Keratinocyte (primary cell): ENCODE measurements at regions not wholly inside any gene's neighbourhood (a gene's known extent, or its start where the extent isn't known, plus 50 kb on each side); places are given as distances from the start of the nearest gene placed in this dataset.

ENCODE experiments used
- DNase-seq: peaks from one replicate; pipeline ENCODE4 v3.0.0-alpha.2; 2011; ENCODE audit warnings: low read depth, missing footprints, low spot score
- FAIRE-seq: peaks from 2 replicates; lab custom pipeline; 2011; peaks lifted over from hg19 to GRCh38; lab: Jason Lieb, UNC
- H2AFZ ChIP-seq: 2 replicates; pipeline ENCODE4 v1.6.0; 2012; ENCODE audit warnings: low read length, control low read depth, inconsistent platforms; ENCODE audit not compliant: control insufficient read depth
- H3K27ac ChIP-seq: 2 replicates; pipeline ENCODE4 v1.5.1; 2011; ENCODE audit warnings: low read length; ENCODE audit not compliant: control insufficient read depth, insufficient read depth
- H3K27me3 ChIP-seq: 3 replicates; pipeline ENCODE4 v1.6.0; 2011; ENCODE audit warnings: low read length; ENCODE audit not compliant: control insufficient read depth, insufficient read depth; ENCODE audit errors: extremely low read depth
- H3K36me3 ChIP-seq, 2 experiments: 2 replicates in 1 of 2; 3 replicates in 1 of 2; pipeline ENCODE4 v1.5.1; 2011; ENCODE audit warnings: low read length in 2 of 2, mild to moderate bottlenecking in 1 of 2; ENCODE audit not compliant: control insufficient read depth in 2 of 2, insufficient read depth in 2 of 2; ENCODE audit errors: extremely low read depth in 1 of 2
- H3K4me1 ChIP-seq: 3 replicates; pipeline ENCODE4 v1.5.1; 2011; ENCODE audit warnings: low read length; ENCODE audit not compliant: control insufficient read depth, insufficient read depth; ENCODE audit errors: extremely low read depth
- H3K4me2 ChIP-seq: 3 replicates; pipeline ENCODE4 v1.6.0; 2011; ENCODE audit warnings: low read depth, low read length; ENCODE audit not compliant: control insufficient read depth, insufficient read depth; ENCODE audit errors: extremely low read depth
- H3K4me3 ChIP-seq, 3 experiments: fragments of 200-600 bp in 1 of 3; sonication (generic) in 1 of 3; 2 replicates in 2 of 3; 3 replicates in 1 of 3; pipeline ENCODE4 v1.5.1; 2011 to 2016; ENCODE audit warnings: low read length in 3 of 3, mild to moderate bottlenecking in 3 of 3, control low read depth in 2 of 3, inconsistent platforms in 1 of 3, low read depth in 1 of 3, mixed read lengths in 1 of 3, mixed run types in 1 of 3, moderate library complexity in 1 of 3; ENCODE audit not compliant: control insufficient read depth in 2 of 3, insufficient read depth in 2 of 3; ENCODE audit errors: extremely low read depth in 1 of 3
- H3K79me2 ChIP-seq: 2 replicates; pipeline ENCODE4 v1.6.0; 2012; ENCODE audit warnings: low read length; ENCODE audit not compliant: control insufficient read depth, insufficient read depth
- H3K9ac ChIP-seq: 3 replicates; pipeline ENCODE4 v1.6.0; 2011; ENCODE audit warnings: low read length; ENCODE audit not compliant: control insufficient read depth, insufficient read depth; ENCODE audit errors: extremely low read depth
- H3K9me1 ChIP-seq: 3 replicates; pipeline ENCODE4 v1.6.0; 2011; ENCODE audit warnings: low read length; ENCODE audit not compliant: control insufficient read depth, insufficient read depth; ENCODE audit errors: extremely low read depth
- H3K9me3 ChIP-seq: 2 replicates; pipeline ENCODE4 v1.5.1; 2012; ENCODE audit warnings: low read depth, low read length; ENCODE audit not compliant: control insufficient read depth
- H4K20me1 ChIP-seq: 3 replicates; pipeline ENCODE4 v1.6.0; 2011; ENCODE audit warnings: low read length; ENCODE audit not compliant: control insufficient read depth, insufficient read depth; ENCODE audit errors: extremely low read depth
- CTCF ChIP-seq, 3 experiments: IDR thresholded peaks in 1 of 3; conservative IDR thresholded peaks in 1 of 3; optimal IDR thresholded peaks in 1 of 3; 2 replicates in 2 of 3; 3 replicates in 1 of 3; pipeline versions ENCODE3 to v1.5.1; 2011; ENCODE audit warnings: low read length in 3 of 3, mild to moderate bottlenecking in 3 of 3, moderate library complexity in 2 of 3, control low read depth in 1 of 3, inconsistent platforms in 1 of 3; ENCODE audit not compliant: insufficient read depth in 2 of 3; ENCODE audit errors: extremely low read depth in 1 of 3
- EZH2 ChIP-seq: IDR thresholded peaks from one replicate; pipeline ENCODE4 v1.6.1; 2012; ENCODE audit warnings: inconsistent platforms, mild to moderate bottlenecking, low read length, moderate library complexity
- dilution Hi-C: fragments of 300-500 bp; cut with MboI; formaldehyde crosslinking; loops from one replicate; pipeline ENCODE4 v1.7.0; 2020; ENCODE audit warnings: low sequenced_read_pairs; ENCODE audit not compliant: extremely low pct_ligation_motif_present

- Histone ChIP-seq H3K27ac (no peak overlapping the region), H3K9ac (no peak overlapping the region), H3K79me2 (no peaks in the 10 kb centered on the region), H3K36me3 (no peaks in the 10 kb centered on the region), H3K9me3 (no peaks in the 10 kb centered on the region), H3K4me2 (no peak overlapping the region), H3K4me3 (no peak overlapping the region), H3K4me1 (no peaks in the 10 kb centered on the region), H3K27me3 (no peaks in the 10 kb centered on the region), H4K20me1 (no peaks in the 10 kb centered on the region), H3K9me1 (no peaks in the 10 kb centered on the region), H2AFZ (no peak overlapping the region)
- FAIRE-seq (no peak), DNase-seq (no peak)
- dilution Hi-C loops = no loop called here
- no peak for TF ChIP-seq CTCF (optimal IDR thresholded peaks at IDR 0.05 in 1 of 3, IDR thresholded peaks at IDR 0.05 in 1 of 3, conservative IDR thresholded peaks at IDR 0.05 in 1 of 3; ENCODE audit: extremely low read depth in 1 of 3, insufficient read depth in 2 of 3, low read length in 3 of 3)
- TF ChIP-seq EZH2 = no peak
Observed at GRCh38 chr5:99605904-99606303, 677.1 kb upstream of the CHD1 start.

GRCh38 chr5:99600952-99601351, 672.1 kb upstream of the CHD1 start:
- dilution Hi-C loops = no loop called here
- TF ChIP-seq EZH2 (no peak), CTCF (optimal IDR thresholded peaks at IDR 0.05 in 1 of 3, IDR thresholded peaks at IDR 0.05 in 1 of 3, conservative IDR thresholded peaks at IDR 0.05 in 1 of 3; ENCODE audit: extremely low read depth in 1 of 3, insufficient read depth in 2 of 3, low read length in 3 of 3) (no peak)

More at GRCh38 chr5:99600952-99601351, 672.1 kb upstream of the CHD1 start:
- Histone ChIP-seq H3K4me3 (no peak overlapping the region), H4K20me1 (no peaks in the 10 kb centered on the region), H3K27me3 (no peaks in the 10 kb centered on the region), H3K4me1 (no peaks in the 10 kb centered on the region), H3K4me2 (no peak overlapping the region), H3K27ac (no peak overlapping the region), H3K79me2 (no peaks in the 10 kb centered on the region), H3K9ac (no peak overlapping the region), H3K36me3 (no peaks in the 10 kb centered on the region), H3K9me3 (no peaks in the 10 kb centered on the region), H3K9me1 (no peaks in the 10 kb centered on the region), H2AFZ (no peak overlapping the region)
- no peak for FAIRE-seq
- no peak for DNase-seq
